Endothelial cell of umbilical vein (primary cell): ENCODE measurements at regions not wholly inside any gene's neighbourhood (a gene's known extent, or its start where the extent isn't known, plus 50 kb on each side); places are given as distances from the start of the nearest gene placed in this dataset.

Source experiments
- BruUV-seq: library from RNA; stranded (reverse); fragments of 400-500 nt; replicated peaks from 2 replicates; lab custom pipeline; 2021; lab: Mats Ljungman, UMichigan
- CTCF ChIA-PET: fragments of 300-600, 350-600 bp; sonication (Branson Sonifier 250); formaldehyde crosslinking; loops from one replicate; lab custom pipeline; 2021; ENCODE audit warnings: antibody characterized with exemption, inconsistent platforms; lab: Charles Lee
- POLR2A ChIA-PET: fragments of 300-600, 350-600 bp; sonication (Branson Sonifier 250); formaldehyde crosslinking; loops from one replicate; lab custom pipeline; 2021; ENCODE audit warnings: antibody characterized with exemption, inconsistent platforms; lab: Charles Lee
- DNase-seq: peaks from one replicate; pipeline ENCODE4 v3.0.0-alpha.2; 2011; ENCODE audit warnings: low read depth, low spot score
- FAIRE-seq: peaks from 2 replicates; lab custom pipeline; 2011; peaks lifted over from hg19 to GRCh38; lab: Jason Lieb, UNC
- H2AFZ ChIP-seq: 2 replicates; pipeline ENCODE4 v1.6.0; 2012; ENCODE audit warnings: low read depth, low read length, control low read depth, inconsistent platforms
- H3K27ac ChIP-seq: 2 replicates; pipeline ENCODE4 v1.5.1; 2011; ENCODE audit warnings: low read depth, mild to moderate bottlenecking, control low read depth, low read length, moderate library complexity; ENCODE audit not compliant: insufficient read depth
- H3K27me3 ChIP-seq, 2 experiments: 2 replicates each; pipeline versions ENCODE4 v1.6.0 to v1.6.1; 2011; ENCODE audit warnings: low read length in 2 of 2, mixed read lengths in 1 of 2; ENCODE audit not compliant: control insufficient read depth in 2 of 2, insufficient read depth in 2 of 2
- H3K36me3 ChIP-seq, 2 experiments: 2 replicates in 1 of 2; 3 replicates in 1 of 2; pipeline ENCODE4 v1.5.1; 2011; ENCODE audit warnings: low read length in 2 of 2, mild to moderate bottlenecking in 1 of 2, moderate library complexity in 1 of 2; ENCODE audit not compliant: control insufficient read depth in 2 of 2, insufficient read depth in 2 of 2; ENCODE audit errors: extremely low read depth in 1 of 2
- H3K4me1 ChIP-seq: 3 replicates; pipeline ENCODE4 v1.5.1; 2011; ENCODE audit warnings: mild to moderate bottlenecking, low read length; ENCODE audit not compliant: control insufficient read depth, insufficient read depth; ENCODE audit errors: extremely low read depth
- H3K4me2 ChIP-seq: 2 replicates; pipeline ENCODE4 v1.6.1; 2011; ENCODE audit warnings: low read length, control low read depth, mixed read lengths; ENCODE audit not compliant: insufficient read depth
- H3K4me3 ChIP-seq, 3 experiments: fragments of 200-600 bp in 1 of 3; sonication (generic), shearing (Covaris generic) in 1 of 3; replicated peaks in 1 of 3; 2 replicates each; pipeline ENCODE4 v1.5.1; 2011 to 2016; ENCODE audit warnings: control low read depth in 3 of 3, low read length in 3 of 3, mild to moderate bottlenecking in 2 of 3, inconsistent platforms in 1 of 3, low read depth in 1 of 3, moderate library complexity in 1 of 3; ENCODE audit not compliant: insufficient read depth in 1 of 3
- H3K79me2 ChIP-seq: 2 replicates; pipeline ENCODE4 v1.6.0; 2012; ENCODE audit warnings: low read length, inconsistent platforms; ENCODE audit not compliant: control insufficient read depth, insufficient read depth
- H3K9ac ChIP-seq: replicated peaks from 2 replicates; pipeline ENCODE3; 2011; ENCODE audit warnings: low read length, control low read depth; ENCODE audit not compliant: insufficient read depth; ENCODE audit errors: extremely low read depth
- H3K9me1 ChIP-seq: replicated peaks from 3 replicates; pipeline ENCODE4 v1.6.0; 2011; ENCODE audit warnings: mild to moderate bottlenecking, low read length; ENCODE audit not compliant: control insufficient read depth, insufficient read depth; ENCODE audit errors: extremely low read depth
- H3K9me3 ChIP-seq: replicated peaks from 2 replicates; pipeline ENCODE4 v1.5.1; 2012; ENCODE audit warnings: low read length, inconsistent platforms; ENCODE audit not compliant: control insufficient read depth, insufficient read depth
- H4K20me1 ChIP-seq: replicated peaks from 2 replicates; pipeline ENCODE3; 2011; ENCODE audit warnings: mild to moderate bottlenecking, low read length; ENCODE audit not compliant: control insufficient read depth, insufficient read depth; ENCODE audit errors: extremely low read depth
- CTCF ChIP-seq, 2 donors: IDR thresholded peaks; 1 replicate in 1 of 2; 2 replicates in 1 of 2; pipeline ENCODE4 v1.5.1; 2011; ENCODE audit warnings: low read length in 2 of 2, mild to moderate bottlenecking in 2 of 2, moderate library complexity in 2 of 2, control low read depth in 1 of 2, inconsistent platforms in 1 of 2, low read depth in 1 of 2; ENCODE audit not compliant: insufficient read depth in 1 of 2; ENCODE audit errors: extremely low read depth in 1 of 2
- EZH2 ChIP-seq: IDR thresholded peaks from 2 replicates; pipeline ENCODE4 v1.6.1; 2012; ENCODE audit warnings: borderline replicate concordance, low read depth, mild to moderate bottlenecking, moderate library complexity, low read length, inconsistent platforms; ENCODE audit not compliant: severe bottlenecking
- FOS ChIP-seq: IDR thresholded peaks from 2 replicates; pipeline ENCODE4 v1.6.1; 2011; ENCODE audit warnings: mild to moderate bottlenecking, low read length, moderate library complexity, borderline replicate concordance; ENCODE audit not compliant: insufficient read depth
- GATA2 ChIP-seq: IDR thresholded peaks from 2 replicates; pipeline ENCODE4 v1.7.0; 2011; ENCODE audit warnings: low read depth, mild to moderate bottlenecking, moderate library complexity, mixed read lengths, low read length; ENCODE audit not compliant: insufficient read length, insufficient read depth
- JUN ChIP-seq: IDR thresholded peaks from 2 replicates; pipeline ENCODE4 v1.6.1; 2011; ENCODE audit warnings: borderline replicate concordance, low read depth; ENCODE audit not compliant: insufficient read length, insufficient read depth
- MAX ChIP-seq: IDR thresholded peaks from 2 replicates; pipeline ENCODE4 v1.6.1; 2011; ENCODE audit not compliant: insufficient read depth, insufficient read length
- MYC ChIP-seq: IDR thresholded peaks from one replicate; pipeline ENCODE4 v1.6.1; 2011; ENCODE audit warnings: mild to moderate bottlenecking, low read depth, low read length
- POLR2A ChIP-seq: IDR thresholded peaks from 2 replicates; pipeline ENCODE4 v1.6.1; 2012; ENCODE audit warnings: low read depth, mild to moderate bottlenecking, control low read depth, low read length
- POLR2AphosphoS5 ChIP-seq: IDR thresholded peaks from 2 replicates; pipeline ENCODE4 v1.6.1; 2012; ENCODE audit warnings: low read depth, mild to moderate bottlenecking, control low read depth, low read length, moderate library complexity; ENCODE audit not compliant: insufficient read depth
- dilution Hi-C: fragments of 300-500 bp; cut with MboI; formaldehyde crosslinking; loops from one replicate; pipeline ENCODE4 v1.15.0; 2019; ENCODE audit warnings: low sequenced_read_pairs; ENCODE audit not compliant: extremely low pct_ligation_motif_present
- intact Hi-C: fragments of 100-400 bp; cut with micrococcal nuclease; formaldehyde crosslinking; loops from one replicate; pipeline ENCODE4 v1.10.0; 2022

GRCh38 chr6:148068437-148069061 is 274.1 kb upstream of the SASH1 start:
- DNase-seq (peak; percentile 29), FAIRE-seq (no peak)
- no peak for TF ChIP-seq GATA2
- no peak for TF ChIP-seq EZH2
- no peak for TF ChIP-seq JUN
- no peak for TF ChIP-seq POLR2AphosphoS5
- CTCF ChIA-PET, result interaction anchor here (1.4 kb wide), 1 partner anchor 14 kb away, joined by 4 read pairs; no protein-coding TSS in a partner anchor
- peak overlapping the region; percentile 49 for H3K4me2 ChIP-seq
- peak overlapping the region; percentile 1 for H3K9ac ChIP-seq
- H2AFZ ChIP-seq, result peak overlapping the region; percentile 74
- POLR2A ChIA-PET, result no interaction called here
- no peak overlapping the region for H3K4me3 ChIP-seq
- no peaks in the 10 kb centered on the region for H3K9me3 ChIP-seq
- peak overlapping the region; percentile 52 for H3K27ac ChIP-seq
- no peaks in the 10 kb centered on the region for H3K27me3 ChIP-seq
- intact Hi-C loops (loop anchor here (10.0 kb wide), 1 partner anchor 204 kb away; no protein-coding TSS in a partner anchor), dilution Hi-C loops (no loop called here)
- peaks cover 29% of the 10 kb centered on the region for H3K4me1 ChIP-seq
- no TSS peak for BruUV-seq
- H3K36me3 ChIP-seq, result no peaks in the 10 kb centered on the region
- no peaks in the 10 kb centered on the region for H3K79me2 ChIP-seq
- no peaks in the 10 kb centered on the region for H3K9me1 ChIP-seq
- no peaks in the 10 kb centered on the region for H4K20me1 ChIP-seq

GRCh38 chr6:148069256-148069655 is 273.4 kb upstream of the SASH1 start:
- H2AFZ ChIP-seq, result peak overlapping the region; percentile 74
- H3K9me1 ChIP-seq, result no peaks in the 10 kb centered on the region
- CTCF ChIA-PET, result interaction anchor here (1.4 kb wide), 1 partner anchor 13 kb away, joined by 4 read pairs; no protein-coding TSS in a partner anchor
- intact Hi-C loops, result loop anchor here (10.0 kb wide), 1 partner anchor 204 kb away; no protein-coding TSS in a partner anchor
- H3K27me3 ChIP-seq, result no peaks in the 10 kb centered on the region
- no peaks in the 10 kb centered on the region for H4K20me1 ChIP-seq
- H3K4me2 ChIP-seq, result peak overlapping the region; percentile 49
- no peak overlapping the region for H3K4me3 ChIP-seq
- H3K27ac ChIP-seq, result peak overlapping the region; percentile 52
- peaks cover 24% of the 10 kb centered on the region for H3K4me1 ChIP-seq
- H3K36me3 ChIP-seq, result no peaks in the 10 kb centered on the region
- no peak for TF ChIP-seq CTCF (IDR thresholded peaks at IDR 0.05; ENCODE audit: extremely low read depth in 1 of 2, insufficient read depth in 1 of 2, low read depth in 1 of 2, low read length in 2 of 2)
- TF ChIP-seq MAX, result no peak
- TF ChIP-seq FOS, result no peak
- TF ChIP-seq POLR2A, result no peak
- TF ChIP-seq MYC, result no peak
- TF ChIP-seq JUN, result no peak
- no peak for TF ChIP-seq GATA2
- no peak for TF ChIP-seq EZH2
- no peak for TF ChIP-seq POLR2AphosphoS5
- no peaks in the 10 kb centered on the region for H3K9me3 ChIP-seq
- POLR2A ChIA-PET, result no interaction called here
- no TSS peak for BruUV-seq
- DNase-seq, result peak; percentile 20
- FAIRE-seq, result peak; percentile 33
- no peaks in the 10 kb centered on the region for H3K79me2 ChIP-seq
- dilution Hi-C loops, result no loop called here
- no peak overlapping the region for H3K9ac ChIP-seq
